ENCODE measurements at regions not wholly inside any gene's neighbourhood (a gene's known extent, or its start where the extent isn't known, plus 50 kb on each side); places are given as distances from the start of the nearest gene placed in this dataset.

DNA sequence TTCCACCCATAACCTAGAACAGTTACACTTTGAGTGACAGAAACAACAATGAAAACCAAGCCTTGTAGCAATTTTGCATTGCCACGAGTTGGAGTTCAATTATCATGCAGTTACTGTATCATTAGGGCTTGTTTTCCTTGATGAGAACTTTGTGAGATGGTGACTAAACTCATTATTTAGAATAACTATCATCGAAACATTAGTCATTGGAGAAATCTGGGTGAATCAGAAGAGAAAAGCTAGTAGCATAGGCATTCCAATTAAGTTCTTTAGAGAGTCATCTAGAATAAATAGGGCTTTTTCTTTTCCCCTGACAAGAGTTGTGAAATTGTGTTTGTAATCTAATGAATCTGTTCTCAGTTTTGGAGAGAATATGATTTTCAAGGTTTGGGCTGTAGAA is 122.8 kb upstream of the DOCK10 start:
- intact Hi-C loops (cut with DNase I): no loop called here
- Histone ChIP-seq H3K36me3 (ENCODE audit: control insufficient read depth in 2 of 3, insufficient read depth in 3 of 3, low read length in 3 of 3) (no peaks in the 10 kb centered on the region), H3K4me3 (ENCODE audit: low read length in 3 of 3) (no peak overlapping the region), H3K9me3 (ENCODE audit: control insufficient read depth in 2 of 3, insufficient read depth in 1 of 3, low read length in 3 of 3) (no peaks in the 10 kb centered on the region), H3K27ac (ENCODE audit: low read depth in 2 of 2, low read length in 2 of 2) (no peak overlapping the region), H3K27me3 (ENCODE audit: control insufficient read depth, insufficient read depth, low read length) (no peaks in the 10 kb centered on the region), H3K9ac (ENCODE audit: low read length in 3 of 3) (no peak overlapping the region), H3K4me1 (ENCODE audit: control insufficient read depth in 2 of 3, insufficient read depth in 2 of 3, low read depth in 1 of 3, low read length in 3 of 3) (no peaks in the 10 kb centered on the region)
- FAIRE-seq (no peak), DNase-seq (no peak)
- TF ChIP-seq, protein P1, sequence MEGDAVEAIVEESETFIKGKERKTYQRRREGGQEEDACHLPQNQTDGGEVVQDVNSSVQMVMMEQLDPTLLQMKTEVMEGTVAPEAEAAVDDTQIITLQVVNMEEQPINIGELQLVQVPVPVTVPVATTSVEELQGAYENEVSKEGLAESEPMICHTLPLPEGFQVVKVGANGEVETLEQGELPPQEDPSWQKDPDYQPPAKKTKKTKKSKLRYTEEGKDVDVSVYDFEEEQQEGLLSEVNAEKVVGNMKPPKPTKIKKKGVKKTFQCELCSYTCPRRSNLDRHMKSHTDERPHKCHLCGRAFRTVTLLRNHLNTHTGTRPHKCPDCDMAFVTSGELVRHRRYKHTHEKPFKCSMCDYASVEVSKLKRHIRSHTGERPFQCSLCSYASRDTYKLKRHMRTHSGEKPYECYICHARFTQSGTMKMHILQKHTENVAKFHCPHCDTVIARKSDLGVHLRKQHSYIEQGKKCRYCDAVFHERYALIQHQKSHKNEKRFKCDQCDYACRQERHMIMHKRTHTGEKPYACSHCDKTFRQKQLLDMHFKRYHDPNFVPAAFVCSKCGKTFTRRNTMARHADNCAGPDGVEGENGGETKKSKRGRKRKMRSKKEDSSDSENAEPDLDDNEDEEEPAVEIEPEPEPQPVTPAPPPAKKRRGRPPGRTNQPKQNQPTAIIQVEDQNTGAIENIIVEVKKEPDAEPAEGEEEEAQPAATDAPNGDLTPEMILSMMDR (IDR thresholded peaks at IDR 0.05; ENCODE audit: borderline replicate concordance, extremely low read depth, insufficient read depth): no peak

DNA sequence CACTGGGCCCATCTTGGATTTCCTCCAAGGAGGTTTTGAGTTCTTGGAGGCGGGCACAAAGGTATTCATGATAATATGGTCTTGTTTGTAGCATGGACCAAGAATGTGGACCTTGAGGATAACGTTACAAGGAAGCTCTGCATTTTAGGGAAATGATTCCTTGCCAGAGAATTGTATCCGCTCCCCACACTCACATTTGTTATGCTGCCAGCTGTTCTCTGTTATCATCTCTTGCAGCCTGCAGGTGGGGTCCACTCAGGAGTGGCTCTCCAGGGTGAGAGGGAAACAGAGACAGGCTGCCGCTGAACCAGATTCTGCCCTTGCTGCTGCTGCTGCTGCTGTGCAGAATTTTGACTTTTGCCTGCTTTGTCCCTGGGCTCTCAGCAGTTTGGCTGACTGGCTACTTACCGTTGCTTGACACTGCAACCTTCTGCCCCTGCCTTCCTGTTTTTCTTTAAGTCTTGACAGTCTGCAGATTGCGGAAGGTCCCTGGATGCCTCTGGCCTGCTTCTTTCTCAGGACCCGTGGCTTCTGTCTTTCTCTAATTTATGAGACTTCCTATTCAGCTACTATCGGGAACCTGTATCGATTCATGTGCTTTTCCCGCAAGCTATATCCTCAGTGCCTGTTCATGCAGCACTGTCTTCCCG is 122.3 kb upstream of the DOCK10 start:
- intact Hi-C loops (cut with DNase I): no loop called here
- Histone ChIP-seq H3K9ac (ENCODE audit: low read length in 3 of 3) (no peak overlapping the region), H3K27ac (ENCODE audit: low read depth in 2 of 2, low read length in 2 of 2) (no peak overlapping the region), H3K9me3 (ENCODE audit: control insufficient read depth in 2 of 3, insufficient read depth in 1 of 3, low read length in 3 of 3) (no peaks in the 10 kb centered on the region), H3K36me3 (ENCODE audit: control insufficient read depth in 2 of 3, insufficient read depth in 3 of 3, low read length in 3 of 3) (no peaks in the 10 kb centered on the region), H3K27me3 (ENCODE audit: control insufficient read depth, insufficient read depth, low read length) (no peaks in the 10 kb centered on the region), H3K4me3 (ENCODE audit: low read length in 3 of 3) (no peak overlapping the region), H3K4me1 (ENCODE audit: control insufficient read depth in 2 of 3, insufficient read depth in 2 of 3, low read depth in 1 of 3, low read length in 3 of 3) (no peaks in the 10 kb centered on the region)
- no peak for FAIRE-seq
- DNase-seq: peak in 2 of 5 donors; percentile 9 to 18
- TF ChIP-seq, protein P1 (IDR thresholded peaks at IDR 0.05; ENCODE audit: borderline replicate concordance, extremely low read depth, insufficient read depth): no peak

DNA sequence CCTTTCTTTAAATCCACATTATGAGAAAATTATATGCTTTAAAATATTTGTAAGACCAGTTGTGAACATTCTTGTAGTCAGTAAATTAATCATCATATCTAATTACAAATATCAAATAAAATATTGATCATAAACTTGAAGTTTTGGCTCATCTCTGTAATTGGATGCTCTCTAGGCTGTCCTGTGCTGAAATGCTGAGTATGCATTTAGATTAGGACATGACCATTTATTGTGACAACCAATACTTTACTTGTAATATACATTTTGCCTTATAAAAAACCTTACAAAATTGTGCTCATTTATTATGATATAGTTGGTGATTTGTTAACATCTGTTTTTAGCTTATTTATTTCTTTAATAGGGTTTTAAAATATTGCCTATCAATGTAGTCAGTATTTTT is 116.1 kb upstream of the DOCK10 start:
- Histone ChIP-seq H3K9me3 (ENCODE audit: control insufficient read depth in 2 of 3, insufficient read depth in 1 of 3, low read length in 3 of 3) (no peaks in the 10 kb centered on the region), H3K27me3 (ENCODE audit: control insufficient read depth, insufficient read depth, low read length) (no peaks in the 10 kb centered on the region), H3K36me3 (ENCODE audit: control insufficient read depth in 2 of 3, insufficient read depth in 3 of 3, low read length in 3 of 3) (no peaks in the 10 kb centered on the region), H3K4me1 (ENCODE audit: control insufficient read depth in 2 of 3, insufficient read depth in 2 of 3, low read depth in 1 of 3, low read length in 3 of 3) (no peaks in the 10 kb centered on the region), H3K4me3 (ENCODE audit: low read length in 3 of 3) (no peak overlapping the region), H3K27ac (ENCODE audit: low read depth in 2 of 2, low read length in 2 of 2) (no peak overlapping the region), H3K9ac (ENCODE audit: low read length in 3 of 3) (no peak overlapping the region)
- DNase-seq (no peak), FAIRE-seq (peak; percentile 72)
- TF ChIP-seq, protein P1 (IDR thresholded peaks at IDR 0.05; ENCODE audit: borderline replicate concordance, extremely low read depth, insufficient read depth): no peak
- intact Hi-C loops (cut with DNase I): no loop called here

Measured in kidney (tissue), 13 donors.